ENCODE measurements at regions not wholly inside any gene's neighbourhood (a gene's known extent, or its start where the extent isn't known, plus 50 kb on each side); places are given as distances from the start of the nearest gene placed in this dataset.
"Not testable (repeated sequence)": the region's sequence is repeated elsewhere in the genome, so short reads cannot be mapped to it uniquely, and the experiment has no call there.

GRCh38 chr3:106945435-106945834 lies 431.8 kb upstream of the CCDC54 start:
- no peak for DNase-seq

- no peak for DNase-seq
Observed at GRCh38 chr3:106946866-106947265, 430.4 kb upstream of the CCDC54 start.

GRCh38 chr3:106957029-106957428 lies 420.2 kb upstream of the CCDC54 start:
- DNase-seq, result no peak

DNA sequence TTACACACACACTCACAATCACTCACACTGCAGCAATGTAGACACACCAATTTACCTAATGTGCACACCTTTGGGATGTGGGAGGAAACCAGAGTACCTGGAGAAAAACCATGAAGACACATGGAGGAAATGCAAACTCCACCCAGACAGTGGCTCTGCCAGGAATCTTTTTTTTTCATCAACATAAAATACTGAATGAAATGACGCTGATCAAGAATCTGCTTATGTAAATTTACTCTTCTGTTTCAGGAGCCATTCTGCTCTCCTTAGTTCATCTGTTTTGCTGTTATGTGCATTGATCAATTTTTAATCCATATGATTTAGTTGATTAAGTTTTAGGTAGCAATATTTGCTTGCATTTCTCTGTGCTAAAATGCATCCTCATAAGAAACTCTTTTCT lies 414.2 kb upstream of the CCDC54 start:
- DNase-seq, result no peak

DNA sequence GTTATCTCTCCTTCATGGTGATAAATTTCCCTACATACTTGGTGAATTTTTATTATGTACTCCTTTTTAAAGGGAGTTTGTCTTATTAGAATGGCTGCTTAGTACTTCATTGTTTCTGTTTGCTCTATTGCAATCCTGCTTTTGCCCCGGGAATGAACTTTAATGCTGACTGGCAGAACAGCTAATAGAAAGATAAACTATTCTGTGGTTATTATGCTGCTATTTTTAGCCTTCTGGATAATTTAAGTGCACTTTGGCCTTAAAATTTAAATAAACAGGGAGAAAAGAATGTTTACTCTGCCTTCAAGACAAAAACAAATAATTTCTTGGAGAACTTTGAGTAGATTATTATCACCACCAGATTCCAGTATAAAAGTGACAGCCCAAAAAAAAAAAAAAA lies 413.8 kb upstream of the CCDC54 start:
- DNase-seq, result no peak

DNA sequence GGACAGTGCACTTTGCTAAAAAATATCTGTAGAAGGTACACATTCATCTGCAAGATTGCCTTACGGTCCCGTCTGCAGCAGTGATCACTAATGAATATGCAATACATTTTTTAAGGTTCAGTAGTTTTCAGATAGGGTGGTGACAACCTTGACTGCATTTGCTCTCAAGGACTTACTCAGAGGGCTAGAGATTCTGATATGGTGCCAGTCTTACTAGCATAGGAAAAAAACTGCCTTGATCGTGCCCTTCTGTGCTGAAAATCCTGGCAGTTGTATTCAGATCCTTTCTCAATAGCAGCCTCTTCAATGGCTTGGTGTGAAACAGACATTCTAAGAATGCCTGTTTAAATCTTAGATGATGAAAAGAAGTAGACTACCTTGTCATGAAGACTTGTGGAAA lies 411.9 kb upstream of the CCDC54 start:
- DNase-seq, result no peak

GRCh38 chr3:106969596-106969995 lies 407.6 kb upstream of the CCDC54 start:
- DNase-seq, result no peak

- DNase-seq, result no peak
Observed at GRCh38 chr3:106981392-106981791, 395.8 kb upstream of the CCDC54 start.

- DNase-seq, result no peak
Observed at GRCh38 chr3:106985721-106986120, 391.5 kb upstream of the CCDC54 start.

- DNase-seq, result peak; percentile 1 to 5
Observed at GRCh38 chr3:106998841-106999682, 378.2 kb upstream of the CCDC54 start.

GRCh38 chr3:107001635-107002034 lies 375.6 kb upstream of the CCDC54 start:
- no peak for DNase-seq

DNA sequence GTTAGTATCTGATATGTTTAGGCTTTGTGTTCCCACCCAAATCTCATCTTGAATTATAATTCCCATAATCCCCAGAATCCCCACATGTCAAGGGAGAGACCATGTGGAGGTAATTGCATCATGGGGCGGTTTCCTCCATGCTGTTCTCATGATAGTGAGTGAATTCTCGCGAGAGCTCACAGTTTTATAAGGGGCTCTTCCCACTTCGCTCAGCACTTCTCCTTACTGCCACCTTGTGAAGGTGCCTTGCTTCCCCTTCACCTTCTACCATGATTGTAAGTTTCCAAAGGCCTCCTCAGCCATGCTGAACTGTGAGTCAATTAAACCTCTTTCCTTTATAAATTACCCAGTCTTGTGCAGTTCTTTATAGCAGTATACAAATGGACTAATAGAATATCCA lies 371.9 kb upstream of the CCDC54 start:
- not testable (repeated sequence) for DNase-seq

DNA sequence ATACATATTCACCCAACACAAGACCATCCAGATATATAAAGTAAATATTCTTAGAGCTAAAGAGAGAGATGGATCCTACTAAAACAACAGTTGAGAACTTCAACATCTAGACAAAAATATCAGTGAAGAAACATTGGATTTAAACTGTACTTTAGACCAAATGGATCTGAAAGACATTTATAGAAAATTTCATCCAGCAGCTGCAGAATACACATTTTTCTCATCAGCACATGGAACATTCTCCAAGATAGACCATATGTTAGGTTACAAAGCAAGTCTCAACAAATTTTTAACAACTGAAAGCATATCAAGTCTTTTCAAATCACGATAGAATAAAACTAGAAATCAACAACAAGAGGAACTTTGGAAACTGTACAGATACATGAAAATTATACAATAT lies 369.0 kb upstream of the CCDC54 start:
- no peak for DNase-seq

GRCh38 chr3:107013641-107014040 lies 363.6 kb upstream of the CCDC54 start:
- DNase-seq, result no peak

DNA sequence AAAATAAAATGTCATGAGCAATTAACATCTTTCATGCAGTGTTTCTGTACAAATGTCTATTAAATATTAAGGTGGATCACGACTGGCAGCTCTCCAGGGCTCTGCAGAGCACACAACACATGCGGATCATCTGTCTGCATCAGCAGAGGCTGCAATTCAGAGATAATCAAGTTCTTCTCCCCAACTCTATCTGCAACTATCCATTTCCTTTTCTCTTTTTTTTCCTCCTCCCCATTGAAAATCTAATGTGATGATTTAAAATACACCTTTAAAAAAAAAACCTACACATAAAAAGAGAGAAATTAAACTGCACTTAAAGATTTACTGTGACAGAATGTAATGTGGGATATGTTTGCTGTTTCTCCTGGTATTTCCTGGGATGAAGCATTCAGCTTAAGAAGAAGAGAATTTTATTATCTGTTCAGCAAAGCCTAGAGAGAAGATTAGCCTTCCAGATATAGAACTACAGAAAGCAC lies 352.6 kb upstream of the CCDC54 start:
- no peak for DNase-seq

DNA sequence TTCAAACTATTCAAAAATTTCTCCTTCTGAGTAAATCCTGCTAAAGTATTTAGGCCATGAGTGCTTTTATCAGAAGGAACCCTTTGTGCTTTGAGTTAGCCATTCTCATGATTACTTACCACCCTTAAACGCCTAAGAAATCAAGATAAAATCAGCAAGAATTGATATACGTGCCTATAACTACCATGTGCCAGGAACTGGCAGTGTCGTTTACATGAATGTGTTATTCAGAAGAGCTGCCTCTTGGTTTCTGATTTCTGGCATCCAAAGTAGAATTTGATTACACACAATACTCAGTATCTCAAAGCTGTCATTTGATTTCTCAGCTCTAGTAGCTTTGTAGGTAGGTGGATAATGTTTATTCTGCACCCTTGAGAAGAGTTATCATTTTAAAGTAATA lies 351.3 kb upstream of the CCDC54 start:
- no peak for DNase-seq

DNA sequence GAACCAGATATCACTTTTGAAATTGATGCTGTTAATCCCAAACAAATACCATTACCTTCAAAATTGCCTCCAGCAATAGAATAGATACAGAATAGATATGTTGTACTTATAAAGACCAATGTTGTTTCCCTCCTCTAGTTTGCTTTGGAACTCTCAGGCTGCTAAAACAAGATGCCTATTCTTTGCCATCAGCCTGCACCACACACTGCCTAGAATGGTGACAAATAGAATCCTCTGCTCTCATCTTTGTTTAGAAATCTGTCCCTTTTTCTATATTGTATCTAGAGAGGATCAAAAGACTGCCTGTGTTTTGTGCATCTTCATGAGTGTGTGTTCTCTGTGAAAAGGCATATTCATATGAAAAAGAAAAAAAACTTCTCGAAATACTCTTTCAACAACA lies 349.2 kb upstream of the CCDC54 start:
- no peak for DNase-seq

DNA sequence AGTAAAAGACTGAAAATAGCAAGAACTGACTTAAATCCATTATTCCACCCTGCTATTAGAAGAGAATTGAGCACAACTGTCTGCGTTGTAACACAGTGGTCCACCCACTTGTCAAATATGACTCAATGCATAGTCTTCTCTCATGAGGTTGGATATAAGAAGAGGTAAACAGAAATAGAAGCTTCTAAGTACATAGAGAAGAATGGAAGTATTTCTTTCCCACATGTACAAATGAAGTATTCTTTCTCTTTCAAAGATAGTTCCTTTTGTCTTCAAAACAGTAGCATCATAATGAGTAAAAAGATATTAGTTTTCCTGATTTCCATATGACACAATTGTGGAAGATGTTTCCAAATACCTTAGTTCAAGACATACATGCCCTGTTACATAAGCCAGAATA lies 348.6 kb upstream of the CCDC54 start:
- DNase-seq, result no peak

- no peak for DNase-seq
Observed at GRCh38 chr3:107032111-107032510, 345.1 kb upstream of the CCDC54 start.

DNA sequence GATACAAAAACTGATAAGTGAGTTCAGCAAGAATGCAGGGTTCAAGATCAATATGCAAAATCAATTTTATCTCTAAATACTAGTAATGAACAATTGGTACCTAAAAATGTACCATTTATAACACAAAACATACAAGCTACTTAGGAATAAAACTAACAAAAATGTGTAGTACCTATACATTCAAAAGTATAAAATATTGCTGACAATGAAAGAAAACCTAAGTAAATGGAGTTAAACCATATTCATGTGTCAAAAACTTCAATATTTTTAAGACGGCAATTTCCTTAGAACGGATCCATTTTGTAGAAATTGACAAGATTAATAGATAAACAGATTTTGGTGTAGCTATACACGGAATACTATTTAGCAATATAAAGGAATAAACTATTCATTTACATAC lies 343.1 kb upstream of the CCDC54 start:
- no peak for DNase-seq

GRCh38 chr3:107035176-107035575 lies 342.1 kb upstream of the CCDC54 start:
- no peak for DNase-seq

GRCh38 chr3:107044677-107045076 lies 332.6 kb upstream of the CCDC54 start:
- DNase-seq, result no peak

DNA sequence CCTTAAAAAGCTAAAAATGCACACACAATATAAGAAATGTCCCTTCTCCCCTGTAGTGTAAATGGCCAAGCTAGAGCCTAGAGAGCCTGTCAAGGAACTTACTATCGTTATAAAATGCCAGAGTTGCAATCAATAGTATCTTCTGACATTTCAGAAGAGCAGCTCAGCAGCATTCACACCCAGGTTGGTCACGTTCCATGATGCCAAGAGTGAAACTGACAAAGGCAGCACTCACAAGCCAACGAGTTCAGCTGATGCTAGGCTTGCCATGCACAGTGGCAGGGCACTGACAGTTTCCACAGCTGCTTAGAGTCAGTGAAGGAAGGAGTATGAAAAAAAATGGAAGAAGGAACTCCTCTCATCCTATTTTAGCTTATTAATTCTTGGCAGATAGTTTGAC lies 331.4 kb upstream of the CCDC54 start:
- DNase-seq, result no peak

DNA sequence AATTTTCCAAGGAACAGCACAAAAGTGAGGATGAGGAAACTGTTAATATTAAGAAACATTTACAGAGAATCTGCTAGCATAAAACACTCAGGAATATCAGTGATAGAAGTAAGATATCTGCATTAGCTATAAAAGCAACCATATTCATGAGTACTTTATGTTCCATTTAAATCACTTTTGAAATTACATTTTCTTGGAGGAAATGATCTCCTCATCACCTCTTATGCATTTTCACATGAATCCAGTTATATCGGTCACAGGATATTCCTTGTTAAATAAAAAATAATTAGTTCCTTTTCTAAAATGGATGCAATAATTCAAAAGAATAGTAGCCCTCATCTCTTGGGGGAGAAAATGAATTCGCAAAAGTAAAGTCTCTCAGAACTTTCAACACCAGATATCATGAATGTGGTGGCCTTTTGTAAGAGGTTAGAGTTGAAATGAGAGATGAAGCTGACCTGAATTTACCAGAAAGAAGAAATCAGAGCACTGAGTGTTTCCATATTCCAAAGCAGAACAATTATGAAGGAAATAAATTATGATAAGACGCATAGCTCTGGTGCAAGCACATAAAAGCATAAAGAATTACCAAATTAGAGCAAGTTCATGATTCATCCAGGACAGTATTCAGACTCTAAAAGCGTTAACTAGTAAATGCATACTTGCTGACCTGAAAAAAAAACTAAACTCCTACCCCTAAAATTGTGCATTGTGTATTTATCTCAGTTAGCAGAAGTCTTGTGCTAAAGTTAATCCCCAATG lies 321.9 kb upstream of the CCDC54 start:
- DNase-seq, result no peak

Measured in activated CD4-positive, alpha-beta T cell treated with anti-CD3 and anti-CD28 coated beads, Interleukin-2, amount 50 U/mL, for 48 hours (primary cell).